Adrenal gland (tissue), 9 donors: ENCODE measurements at regions not wholly inside any gene's neighbourhood (a gene's known extent, or its start where the extent isn't known, plus 50 kb on each side); places are given as distances from the start of the nearest gene placed in this dataset.
"Not testable (repeated sequence)": the region's sequence is repeated elsewhere in the genome, so short reads cannot be mapped to it uniquely, and the experiment has no call there.

ENCODE experiments used
- DNase-seq, 7 donors: peaks; one replicate each; pipeline ENCODE4 v3.0.0-alpha.2; 2019 to 2020
- H3K27ac ChIP-seq, 5 donors: fragments of 200-600 bp; sonication (generic) in 4 of 5; 1 replicate in 3 of 5; 2 replicates in 2 of 5; pipeline versions ENCODE4 v1.5.1 to v1.8.0; 2016 to 2020; ENCODE audit warnings: mild to moderate bottlenecking in 1 of 5
- H3K27me3 ChIP-seq: fragments of 200-600 bp; 2 replicates; pipeline ENCODE4 v1.8.0; 2021
- H3K36me3 ChIP-seq, 2 donors: fragments of 200-600 bp; replicated peaks in 1 of 2; 1 replicate in 1 of 2; 2 replicates in 1 of 2; pipeline versions ENCODE4 v1.5.1 to v1.8.0; 2018 to 2022
- H3K4me1 ChIP-seq, 2 donors: fragments of 200-600 bp; replicated peaks in 1 of 2; 1 replicate in 1 of 2; 2 replicates in 1 of 2; pipeline versions ENCODE4 v1.5.1 to v1.8.0; 2018 to 2021
- H3K4me3 ChIP-seq, 4 donors: fragments of 200-600 bp; sonication (generic) in 3 of 4; one replicate each; pipeline ENCODE4 v1.5.1; 2016 to 2018
- H3K9me3 ChIP-seq, 3 donors: fragments of 200-600 bp; sonication (generic) in 1 of 3; replicated peaks in 1 of 3; 1 replicate in 2 of 3; 2 replicates in 1 of 3; pipeline versions ENCODE4 v1.5.1 to v1.8.0; 2016 to 2021
- WGBS, 4 donors: extraction: QIAGEN DNeasy Blood & Tissue Kit in 2 of 4; methylation state at CpG; one replicate each; pipeline versions ENCODE4 v1.1.5 to v1.1.7; 2013 to 2017; 5-methylcytosine and 5-hydroxymethylcytosine counted together
- intact Hi-C, 2 donors: fragments of 100-400 bp; cut with DNase I; formaldehyde crosslinking; loops; one replicate each; pipeline versions ENCODE4 v1.14.1 to v1.15.0; 2022 to 2023
- small RNA-seq, 2 donors: library from RNA; depleted of rRNA; stranded (forward); fragments of <200 nt; gene quantifications; one replicate each; pipeline ENCODE3, GENCODE V24; 2016
- TF ChIP-seq, protein P1 (sequence below), 6 experiments: fragments of 450-650 bp in 4 of 6; fragments of 200-600 bp in 2 of 6; sonication (generic) in 1 of 6; IDR thresholded peaks; 1 replicate in 5 of 6; 2 replicates in 1 of 6; pipeline versions ENCODE4 v1.5.1 to v1.8.0; 2016 to 2021; ENCODE audit warnings: antibody characterized with exemption in 6 of 6, mild to moderate bottlenecking in 2 of 6, moderate library complexity in 1 of 6
- donor health status: healthy with polysubstance abuse.
- donor health status: Bipolar disorder and iron deficiency.
- donor health status: DM: yes; HTN: yes; CAD: no.
- donor health status: DM: no; HTN: no; CAD: no.
- donor health status: DM: no; HTN: no; CAD: no.

DNA sequence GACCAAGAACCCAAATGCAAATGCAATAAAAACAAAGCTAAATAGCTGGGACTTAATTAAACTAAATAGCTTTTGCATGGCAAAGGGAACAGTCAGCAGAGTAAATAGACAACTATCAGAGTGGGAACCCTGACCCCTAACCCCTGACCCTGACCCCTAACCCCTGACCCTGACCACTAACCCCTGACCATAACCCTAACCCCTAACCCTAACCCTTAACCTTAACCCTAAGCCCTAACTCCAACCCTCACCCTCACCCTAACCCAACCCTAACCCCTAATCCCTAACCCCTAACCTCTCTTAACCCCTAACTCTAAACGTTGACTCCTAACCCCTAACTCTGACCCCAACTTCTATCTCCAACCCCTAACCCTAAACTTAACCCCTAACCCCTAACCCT lies 3014.3 kb upstream of the TEKT4 start:
- H3K27ac ChIP-seq, H3K4me3 ChIP-seq, H3K4me1 ChIP-seq, H3K27me3 ChIP-seq, intact Hi-C loops, DNase-seq, H3K9me3 ChIP-seq, H3K36me3 ChIP-seq: not testable (repeated sequence)
- WGBS, 4 donors = 33 to 49% (median 39%) methylated on average over 1 of the region's 1 CpG

DNA sequence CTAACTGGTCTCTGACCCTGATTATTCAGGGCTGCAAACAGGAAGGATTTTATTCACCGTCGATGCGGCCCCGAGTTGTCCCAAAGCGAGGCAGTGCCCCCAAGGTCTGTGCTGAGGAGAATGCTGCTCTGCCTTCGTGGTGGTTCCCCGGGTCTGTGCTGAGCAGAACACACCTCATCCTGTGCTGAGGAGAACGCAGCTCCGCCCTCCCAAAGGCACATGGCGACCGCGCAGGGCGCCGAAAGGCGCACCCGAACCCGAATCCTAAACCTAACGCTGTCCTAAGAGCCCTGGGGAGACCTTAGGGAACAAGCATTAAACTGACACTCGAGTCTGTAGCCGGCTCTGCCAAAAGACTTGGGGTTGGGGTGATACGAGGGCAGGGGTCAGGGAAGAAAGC lies 3013.5 kb upstream of the TEKT4 start:
- H3K27me3 ChIP-seq, intact Hi-C loops, H3K9me3 ChIP-seq, H3K4me1 ChIP-seq, DNase-seq, H3K36me3 ChIP-seq, H3K4me3 ChIP-seq, H3K27ac ChIP-seq: not testable (repeated sequence)
- WGBS, 4 donors = 75 to 80% (median 79%) methylated on average over 15 to 21 of the region's 21 CpGs

DNA sequence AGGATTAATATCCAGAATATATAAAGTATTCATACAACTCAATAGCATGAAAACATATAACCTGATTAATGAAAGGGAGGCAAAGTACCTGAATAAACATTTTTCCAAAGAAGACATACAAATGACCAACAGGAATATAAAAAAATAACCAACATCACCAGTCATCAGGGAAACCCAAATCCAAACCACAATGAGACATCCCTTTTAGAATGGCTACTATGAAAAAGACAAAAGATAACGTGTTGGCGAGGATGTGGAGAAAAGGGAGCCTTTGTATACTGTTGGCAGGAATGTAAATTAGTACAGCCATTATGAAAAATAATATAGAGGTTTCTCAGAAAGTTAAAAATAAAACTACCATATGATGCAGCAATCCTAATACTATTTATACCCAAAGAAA lies 2999.5 kb upstream of the TEKT4 start:
- H3K27me3 ChIP-seq, DNase-seq, H3K36me3 ChIP-seq, intact Hi-C loops, H3K9me3 ChIP-seq, H3K27ac ChIP-seq, H3K4me1 ChIP-seq, H3K4me3 ChIP-seq: not testable (repeated sequence)
- 46 to 74% (median 71%) methylated on average over 2 of the region's 2 CpGs for WGBS, 4 donors

DNA sequence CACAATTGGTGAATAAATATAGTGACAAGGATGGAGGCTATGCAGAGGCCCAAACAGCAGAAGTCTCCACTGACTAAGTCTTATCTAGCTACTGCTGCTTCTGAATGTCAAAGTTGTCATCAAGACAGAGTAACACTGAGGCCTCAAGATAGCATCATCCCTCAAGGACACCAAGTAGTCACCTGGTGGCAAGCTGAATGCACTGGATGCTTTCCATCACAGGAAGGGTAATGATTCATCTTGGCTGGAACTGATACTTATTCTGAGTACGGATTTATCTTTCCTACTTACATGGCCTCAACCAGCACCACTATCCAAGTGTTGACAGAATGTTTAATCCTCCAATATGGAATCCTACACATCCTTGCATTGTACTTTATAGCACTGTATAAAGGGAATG lies 2997.8 kb upstream of the TEKT4 start:
- H3K36me3 ChIP-seq, H3K27ac ChIP-seq, H3K27me3 ChIP-seq, H3K9me3 ChIP-seq, intact Hi-C loops, H3K4me3 ChIP-seq, DNase-seq, H3K4me1 ChIP-seq: not testable (repeated sequence)
- 28 to 44% (median 31%) methylated on average over 1 of the region's 1 CpG for WGBS, 4 donors

DNA sequence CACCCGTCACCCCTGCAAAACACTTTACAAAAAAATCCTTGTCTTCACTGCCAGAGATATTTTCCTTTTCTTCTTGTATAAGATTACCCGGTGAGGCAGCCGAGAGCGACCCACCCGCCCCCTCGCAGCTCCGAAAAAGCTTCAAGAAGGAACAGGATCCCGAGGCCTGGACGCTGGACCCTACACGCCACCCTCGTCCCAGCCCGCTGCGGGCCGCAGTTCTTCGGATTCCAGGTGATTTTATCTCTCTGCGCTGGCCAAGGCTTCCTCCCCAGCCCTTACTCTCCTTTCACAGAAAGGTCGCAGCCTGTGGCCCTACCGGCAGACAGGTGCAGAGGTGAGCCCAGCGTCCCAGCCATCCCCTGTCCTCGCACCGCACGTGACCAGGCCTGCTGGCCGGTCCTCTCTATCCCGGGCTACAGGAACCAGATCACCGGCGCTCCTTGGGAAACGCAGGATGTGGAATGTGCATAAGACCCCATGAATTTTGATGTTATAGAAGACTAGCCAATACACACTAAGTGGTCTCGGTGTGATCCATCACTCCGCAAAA lies 2993.5 kb upstream of the TEKT4 start:
- WGBS, 4 donors = 90 to 92% (median 90%) methylated on average over 27 to 29 of the region's 29 CpGs
- H3K4me1 ChIP-seq, DNase-seq, H3K27ac ChIP-seq, H3K36me3 ChIP-seq, intact Hi-C loops, H3K27me3 ChIP-seq, H3K4me3 ChIP-seq, H3K9me3 ChIP-seq: not testable (repeated sequence)

DNA sequence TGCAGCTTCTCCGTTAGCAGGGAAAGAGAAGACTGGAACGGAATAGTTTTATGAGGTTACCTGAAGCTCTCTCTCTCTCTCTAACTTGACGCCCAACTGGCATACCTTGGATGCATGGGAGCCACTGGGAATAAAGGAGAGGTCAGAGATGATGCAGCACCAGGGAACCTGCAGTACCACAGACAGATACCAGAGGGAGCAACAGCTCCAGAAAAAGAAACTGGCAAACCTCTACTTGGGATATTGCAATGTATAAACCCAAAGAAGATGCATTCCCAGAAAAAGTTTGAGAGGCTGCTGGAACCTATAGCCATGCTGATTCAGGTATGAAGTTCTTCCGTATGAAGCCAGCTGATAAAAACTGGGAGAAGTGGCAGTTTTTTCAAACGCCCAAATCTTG lies 2976.1 kb upstream of the TEKT4 start:
- TF ChIP-seq, protein P1, sequence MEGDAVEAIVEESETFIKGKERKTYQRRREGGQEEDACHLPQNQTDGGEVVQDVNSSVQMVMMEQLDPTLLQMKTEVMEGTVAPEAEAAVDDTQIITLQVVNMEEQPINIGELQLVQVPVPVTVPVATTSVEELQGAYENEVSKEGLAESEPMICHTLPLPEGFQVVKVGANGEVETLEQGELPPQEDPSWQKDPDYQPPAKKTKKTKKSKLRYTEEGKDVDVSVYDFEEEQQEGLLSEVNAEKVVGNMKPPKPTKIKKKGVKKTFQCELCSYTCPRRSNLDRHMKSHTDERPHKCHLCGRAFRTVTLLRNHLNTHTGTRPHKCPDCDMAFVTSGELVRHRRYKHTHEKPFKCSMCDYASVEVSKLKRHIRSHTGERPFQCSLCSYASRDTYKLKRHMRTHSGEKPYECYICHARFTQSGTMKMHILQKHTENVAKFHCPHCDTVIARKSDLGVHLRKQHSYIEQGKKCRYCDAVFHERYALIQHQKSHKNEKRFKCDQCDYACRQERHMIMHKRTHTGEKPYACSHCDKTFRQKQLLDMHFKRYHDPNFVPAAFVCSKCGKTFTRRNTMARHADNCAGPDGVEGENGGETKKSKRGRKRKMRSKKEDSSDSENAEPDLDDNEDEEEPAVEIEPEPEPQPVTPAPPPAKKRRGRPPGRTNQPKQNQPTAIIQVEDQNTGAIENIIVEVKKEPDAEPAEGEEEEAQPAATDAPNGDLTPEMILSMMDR (IDR thresholded peaks at IDR 0.05) = peak in 2 of 6 experiments; percentile 9 to 34
- 14 to 24% (median 17%) methylated on average over 4 to 5 of the region's 5 CpGs for WGBS, 4 donors
- H3K4me1 ChIP-seq, intact Hi-C loops, DNase-seq, H3K9me3 ChIP-seq, H3K4me3 ChIP-seq, H3K36me3 ChIP-seq, H3K27me3 ChIP-seq, H3K27ac ChIP-seq: not testable (repeated sequence)

DNA sequence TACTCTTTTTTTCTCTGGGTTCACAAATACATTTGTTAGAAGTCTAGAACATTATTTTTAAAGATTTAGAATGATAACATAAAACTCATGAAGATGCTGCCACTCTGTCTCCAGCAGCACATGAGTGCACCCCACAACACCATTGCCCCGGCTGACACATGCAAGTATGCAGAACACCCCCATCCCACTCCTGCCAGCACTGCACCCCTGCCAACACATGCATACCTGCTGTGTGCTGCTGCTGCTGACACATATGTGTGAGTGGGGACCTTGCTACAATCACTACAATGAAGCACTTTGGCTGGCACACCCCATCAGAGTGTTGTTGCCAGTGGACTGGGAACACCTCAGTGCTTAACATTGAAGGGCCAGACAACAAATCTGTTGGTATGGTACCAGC lies 2953.6 kb upstream of the TEKT4 start:
- intact Hi-C loops, H3K27ac ChIP-seq, DNase-seq, H3K36me3 ChIP-seq, H3K27me3 ChIP-seq, H3K9me3 ChIP-seq, H3K4me3 ChIP-seq, H3K4me1 ChIP-seq: not testable (repeated sequence)
- 75 to 81% (median 79%) methylated on average over 1 of the region's 1 CpG for WGBS, 4 donors

Small RNA genes lying in the stretch of these regions (small RNA-seq; reads per million reads assigned to genes)
- gene AC127391.1 = 0 reads per million in 2 donors
